K562 (cell line): ENCODE measurements at regions not wholly inside any gene's neighbourhood (a gene's known extent, or its start where the extent isn't known, plus 50 kb on each side); places are given as distances from the start of the nearest gene placed in this dataset.

Source experiments
- ATAC-seq: fragments of 200-7000 bp; cut with Tn5 transposase; 3 replicates; pipeline ENCODE4 v1.9.1; 2020; ENCODE audit warnings: moderate library complexity
- BruUV-seq: library from RNA; stranded (reverse); fragments of 400-500 nt; replicated peaks from 2 replicates; lab custom pipeline; 2021; lab: Mats Ljungman, UMichigan
- CTCF ChIA-PET: fragments of 300-600 bp; formaldehyde crosslinking; extraction: SDS; loops from one replicate; lab custom pipeline; 2021; ENCODE audit warnings: low intra/inter-chr PET ratio; lab: Yijun Ruan, JAX
- POLR2A ChIA-PET: fragments of 300-600, 350-650 bp; sonication (Branson Sonifier 250); formaldehyde crosslinking; extraction: SDS; loops from one replicate; lab custom pipeline; 2021; ENCODE audit warnings: antibody characterized with exemption, inconsistent platforms; lab: Yijun Ruan, JAX
- DNase-seq, 4 experiments: peaks; one replicate each; pipeline versions ENCODE4 v3.0.0 to v3.0.0-alpha.2; 2011 to 2018; ENCODE audit warnings: low spot score in 3 of 4, mixed read lengths in 3 of 4; ENCODE audit errors: extremely low read depth in 1 of 4
- FAIRE-seq: peaks from 2 replicates; lab custom pipeline; 2011; peaks lifted over from hg19 to GRCh38; lab: Jason Lieb, UNC
- H2AFZ ChIP-seq: 2 replicates; pipeline ENCODE4 v1.6.0; 2011; ENCODE audit warnings: low read depth, low read length, control low read depth, inconsistent platforms
- H3K27ac ChIP-seq: fragments of 200-600 bp; 3 replicates; pipeline ENCODE4 v1.8.0; 2011; ENCODE audit warnings: low read depth, mild to moderate bottlenecking, control low read depth, inconsistent platforms, low read length, moderate library complexity, mixed read lengths; ENCODE audit errors: extremely low read depth
- H3K27me3 ChIP-seq, 2 experiments: fragments of 300-600 bp in 1 of 2; 2 replicates in 1 of 2; 3 replicates in 1 of 2; pipeline versions ENCODE4 v1.6.0 to v1.8.0; 2011; ENCODE audit warnings: inconsistent platforms in 2 of 2, low read length in 2 of 2, mild to moderate bottlenecking in 1 of 2, mixed read lengths in 1 of 2, moderate library complexity in 1 of 2; ENCODE audit not compliant: control insufficient read depth in 2 of 2, insufficient read depth in 2 of 2
- H3K36me3 ChIP-seq: fragments of 300-600 bp; 3 replicates; pipeline ENCODE4 v1.8.0; 2011; ENCODE audit warnings: mild to moderate bottlenecking, low read length, inconsistent platforms; ENCODE audit not compliant: control insufficient read depth, insufficient read depth
- H3K4me1 ChIP-seq, 2 experiments: fragments of 200-600 bp in 1 of 2; replicated peaks in 1 of 2; 2 replicates in 1 of 2; 3 replicates in 1 of 2; pipeline versions ENCODE4 v1.5.1 to v1.8.0; 2011; ENCODE audit warnings: inconsistent platforms in 2 of 2, low read length in 2 of 2, mild to moderate bottlenecking in 1 of 2, mixed read lengths in 1 of 2, moderate library complexity in 1 of 2; ENCODE audit not compliant: control insufficient read depth in 2 of 2, insufficient read depth in 2 of 2
- H3K4me2 ChIP-seq: 2 replicates; pipeline ENCODE4 v1.6.1; 2011; ENCODE audit warnings: low read length, control low read depth, inconsistent platforms, mixed read lengths; ENCODE audit not compliant: insufficient read depth
- H3K4me3 ChIP-seq: fragments of 200-600 bp; sonication (generic), shearing (Covaris generic); 2 replicates; pipeline ENCODE4 v1.5.1; 2016; ENCODE audit warnings: control low read depth, inconsistent platforms
- H3K79me2 ChIP-seq: fragments of 200-600 bp; 3 replicates; pipeline ENCODE4 v1.8.0; 2011; ENCODE audit warnings: low read length, inconsistent platforms; ENCODE audit not compliant: control insufficient read depth, insufficient read depth
- H3K9ac ChIP-seq, 2 experiments: 2 replicates each; pipeline versions ENCODE4 v1.6.0 to v1.6.1; 2011; ENCODE audit warnings: low read depth in 2 of 2, low read length in 2 of 2, control low read depth in 1 of 2, inconsistent platforms in 1 of 2, mild to moderate bottlenecking in 1 of 2, mixed read lengths in 1 of 2; ENCODE audit not compliant: insufficient read depth in 1 of 2
- H3K9me1 ChIP-seq: one replicate; pipeline ENCODE4 v1.6.0; 2011; ENCODE audit warnings: inconsistent platforms, mild to moderate bottlenecking, low read length, moderate library complexity; ENCODE audit not compliant: control insufficient read depth, insufficient read depth
- H3K9me3 ChIP-seq: replicated peaks from 2 replicates; pipeline ENCODE4 v1.5.1; 2011; ENCODE audit warnings: low read depth, low read length, inconsistent platforms; ENCODE audit not compliant: control insufficient read depth, insufficient read depth
- H4K20me1 ChIP-seq: replicated peaks from 2 replicates; pipeline ENCODE4 v1.6.1; 2011; ENCODE audit warnings: low read length, inconsistent platforms, mixed read lengths; ENCODE audit not compliant: control insufficient read depth, insufficient read depth
- ELF2 ChIP-seq: fragments of 250-450 bp; sonication (Bioruptor Pico); IDR thresholded peaks from 2 replicates; pipeline ENCODE4 v1.5.0; 2021; ENCODE audit warnings: mild to moderate bottlenecking
- ESRRA ChIP-seq: fragments of 450-650 bp; IDR thresholded peaks from 2 replicates; pipeline ENCODE4 v1.6.1; 2014; ENCODE audit warnings: low read depth, mild to moderate bottlenecking, moderate library complexity, borderline replicate concordance
- FOXA1 ChIP-seq: fragments of 450-650 bp; IDR thresholded peaks from 2 replicates; pipeline ENCODE4 v1.6.1; 2016; ENCODE audit warnings: mild to moderate bottlenecking, borderline replicate concordance
- FOXA3 ChIP-seq, 2 experiments: fragments of 450-650 bp in 1 of 2; sonication (generic) in 1 of 2; formaldehyde crosslinking; IDR thresholded peaks in 1 of 2; conservative IDR thresholded peaks in 1 of 2; 2 replicates each; pipeline versions ENCODE4 v1.4.0 to v1.8.0; 2020 to 2022; ENCODE audit warnings: mild to moderate bottlenecking in 2 of 2, missing genetic modification reagents in 1 of 2
- GABPA ChIP-seq: fragments of 200-800 bp; sonication (Bioruptor generic); conservative IDR thresholded peaks from 2 replicates; pipeline ENCODE4 v1.6.1; 2016; ENCODE audit warnings: low read depth, missing genetic modification characterization, missing compliant biosample characterization
- GTF2E2 ChIP-seq: fragments of 200-800 bp; sonication (Bioruptor generic); IDR thresholded peaks from 2 replicates; pipeline ENCODE4 v1.6.1; 2016; ENCODE audit warnings: missing genetic modification characterization, missing compliant biosample characterization
- HEY1 ChIP-seq: fragments of 250-450 bp; sonication (Bioruptor Pico); IDR thresholded peaks from 2 replicates; pipeline ENCODE4 v1.5.0; 2020; ENCODE audit warnings: mild to moderate bottlenecking, moderate library complexity, borderline replicate concordance
- HIVEP1 ChIP-seq: fragments of 250-450 bp; sonication (Bioruptor Pico); IDR thresholded peaks from 2 replicates; pipeline ENCODE4 v1.4.0; 2020; ENCODE audit warnings: mild to moderate bottlenecking
- ILF3 ChIP-seq: fragments of 450-650 bp; IDR thresholded peaks from 2 replicates; pipeline ENCODE4 v1.6.1; 2018; ENCODE audit warnings: antibody characterized with exemption, mild to moderate bottlenecking, moderate library complexity, borderline replicate concordance
- MYBL2 ChIP-seq, 2 experiments: fragments of 450-650 bp in 1 of 2; sonication (generic) in 1 of 2; formaldehyde crosslinking in 1 of 2; IDR thresholded peaks; 2 replicates each; pipeline versions ENCODE4 v1.6.1 to v1.8.1; 2017 to 2022; ENCODE audit warnings: borderline replicate concordance in 1 of 2, inconsistent platforms in 1 of 2, low read depth in 1 of 2, mild to moderate bottlenecking in 1 of 2, missing genetic modification reagents in 1 of 2, moderate library complexity in 1 of 2
- POLR2AphosphoS2 ChIP-seq: IDR thresholded peaks from 2 replicates; pipeline ENCODE4 v1.6.1; 2012; ENCODE audit warnings: low read length, improper control_type of control experiment
- POLR2AphosphoS5 ChIP-seq: IDR thresholded peaks from 2 replicates; pipeline ENCODE4 v1.6.1; 2011; ENCODE audit warnings: mild to moderate bottlenecking, low read depth, low read length, moderate library complexity; ENCODE audit not compliant: control insufficient read depth, insufficient read depth
- PTBP1 ChIP-seq: fragments of 200-400 bp; formaldehyde crosslinking; IDR thresholded peaks from 2 replicates; pipeline ENCODE4 v1.6.1; 2017; ENCODE audit warnings: low read depth, low read length
- RAD51 ChIP-seq: fragments of 450-650 bp; IDR thresholded peaks from 2 replicates; pipeline ENCODE4 v1.7.1; 2016; ENCODE audit warnings: low read depth, mild to moderate bottlenecking, borderline replicate concordance
- SLC30A9 ChIP-seq: fragments of 250-450 bp; sonication (Bioruptor Pico); IDR thresholded peaks from 2 replicates; pipeline ENCODE4 v1.8.0; 2022; ENCODE audit warnings: mild to moderate bottlenecking, moderate library complexity
- SMAD2 ChIP-seq: fragments of 150-350 bp; IDR thresholded peaks from 2 replicates; pipeline ENCODE4 v1.6.1; 2014; ENCODE audit warnings: low read depth, mild to moderate bottlenecking, low read length
- SRF ChIP-seq, 2 experiments: fragments of 250-450, 450-650 bp in 1 of 2; sonication (Bioruptor Pico) in 1 of 2; sonication (generic) in 1 of 2; formaldehyde crosslinking; IDR thresholded peaks; 2 replicates each; pipeline versions ENCODE4 v1.5.0 to v1.5.1; 2020 to 2022; ENCODE audit warnings: mild to moderate bottlenecking in 1 of 2, missing genetic modification reagents in 1 of 2
- TRIM28 ChIP-seq: fragments of 450-650 bp; IDR thresholded peaks from 2 replicates; pipeline ENCODE4 v1.6.1; 2017
- ZBTB8A ChIP-seq: fragments of 450-650 bp; IDR thresholded peaks from 2 replicates; pipeline ENCODE4 v1.6.1; 2018; ENCODE audit warnings: mild to moderate bottlenecking, moderate library complexity; ENCODE audit not compliant: partially characterized antibody
- ZNF134 ChIP-seq: fragments of 250-450 bp; sonication (Bioruptor Pico); conservative IDR thresholded peaks from 2 replicates; pipeline ENCODE4 v1.4.0; 2020
- ZNF140 ChIP-seq: fragments of 250-450 bp; sonication (Bioruptor Pico); IDR thresholded peaks from 2 replicates; pipeline ENCODE4 v1.8.0; 2021; ENCODE audit warnings: moderate library complexity, mild to moderate bottlenecking, inconsistent platforms
- ZNF780A ChIP-seq: fragments of 250-450 bp; sonication (Bioruptor Pico); IDR thresholded peaks from 2 replicates; pipeline ENCODE4 v1.5.0; 2021; ENCODE audit warnings: mild to moderate bottlenecking
- WGBS: fragments of 100-300 bp; shearing (Covaris generic); methylation state at CpG from one replicate; pipeline ENCODE4 v1.1.6; 2016; ENCODE audit warnings: low coverage, mixed read lengths; ENCODE audit not compliant: insufficient coverage; ENCODE audit errors: missing lambda C conversion rate; 5-methylcytosine and 5-hydroxymethylcytosine counted together
- in situ Hi-C: fragments of 300-500 bp; cut with MboI; formaldehyde crosslinking; loops from 4 replicates; pipeline ENCODE4 v1.15.0; 2018; ENCODE audit warnings: inconsistent platforms, mixed read lengths
- intact Hi-C: fragments of 100-400 bp; cut with micrococcal nuclease; formaldehyde crosslinking; loops from 2 replicates; pipeline ENCODE4 v1.14.2; 2022
- TF ChIP-seq, protein P1 (sequence below): sonication (generic); formaldehyde crosslinking; IDR thresholded peaks from 2 replicates; pipeline ENCODE4 v1.8.0; 2022; ENCODE audit warnings: mild to moderate bottlenecking, low read depth, missing genetic modification reagents

DNA sequence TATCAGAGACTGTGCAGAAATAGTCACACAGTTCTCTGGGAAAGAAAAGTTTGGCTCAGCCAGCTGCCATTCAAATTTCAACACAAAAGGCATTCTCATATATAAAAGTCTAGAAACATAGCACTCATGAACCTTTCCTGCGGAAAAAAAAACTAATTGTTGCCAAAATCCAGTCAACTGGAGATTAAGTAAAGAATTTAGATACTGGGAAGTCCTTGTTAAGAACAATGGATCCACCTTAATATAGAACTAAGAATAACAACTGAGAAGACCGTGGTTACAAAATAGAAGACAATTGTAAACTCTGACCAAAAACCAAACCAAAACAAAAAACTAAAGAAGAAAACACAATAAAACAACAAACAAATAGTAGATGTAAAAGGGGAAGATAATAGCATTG lies 238.8 kb upstream of the PCSK5 start:
- H3K79me2 ChIP-seq = no peaks in the 10 kb centered on the region
- FAIRE-seq = no peak
- in situ Hi-C loops = no loop called here

DNA sequence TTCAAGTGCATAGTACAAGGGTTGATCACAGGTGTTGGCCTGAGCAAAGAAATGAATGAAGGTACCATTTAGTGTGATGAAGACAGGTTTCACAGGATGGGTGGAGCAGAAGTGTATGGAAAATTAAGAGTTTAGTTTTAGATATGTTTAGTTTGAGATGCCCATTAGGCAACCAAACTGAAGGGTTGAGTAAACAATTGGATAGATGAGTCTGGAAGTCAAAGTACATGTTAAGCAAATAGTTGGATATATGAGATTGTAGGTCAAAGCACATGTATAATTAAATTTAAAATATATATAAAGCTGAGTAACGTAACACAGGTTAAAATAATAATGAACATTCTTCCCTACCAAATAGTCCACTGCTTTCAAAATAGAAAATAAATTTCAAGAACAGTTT lies 237.1 kb upstream of the PCSK5 start:
- Histone ChIP-seq H3K9ac (no peak overlapping the region), H3K4me1 (no peaks in the 10 kb centered on the region), H3K79me2 (no peaks in the 10 kb centered on the region), H3K9me1 (no peaks in the 10 kb centered on the region), H3K4me3 (no peak overlapping the region), H4K20me1 (no peaks in the 10 kb centered on the region), H3K36me3 (no peaks in the 10 kb centered on the region), H3K27ac (no peak overlapping the region), H3K9me3 (no peaks in the 10 kb centered on the region), H3K4me2 (no peak overlapping the region), H3K27me3 (no peaks in the 10 kb centered on the region), H2AFZ (no peak overlapping the region)
- no TSS peak for BruUV-seq
- WGBS = 0% methylated on average over 1 of the region's 1 CpG
- FAIRE-seq = no peak
- ChIA-PET POLR2A (no interaction called here), CTCF (no interaction called here)
- ATAC-seq = no peak
- in situ Hi-C loops = no loop called here
- intact Hi-C loops = no loop called here
- no peak for DNase-seq
- TF ChIP-seq ZNF780A (CRISPR knock-in tag) (no peak), POLR2AphosphoS5 (no peak), FOXA1 (no peak), HIVEP1 (CRISPR knock-in tag) (no peak), HEY1 (CRISPR knock-in tag) (no peak), SRF (CRISPR knock-in tag; IDR thresholded peaks at IDR 0.05) (no peak), ESRRA (no peak), MYBL2 (IDR thresholded peaks at IDR 0.05; ENCODE audit: low read depth) (no peak), MYBL2 (CRISPR knock-in tag; IDR thresholded peaks at IDR 0.05; ENCODE audit: borderline replicate concordance) (no peak), SMAD2 (no peak), ZNF140 (CRISPR knock-in tag) (no peak), RAD51 (no peak), SLC30A9 (no peak)

More for the DNA sequence above, 238.8 kb upstream of the PCSK5 start:
- Histone ChIP-seq H3K4me1 (no peaks in the 10 kb centered on the region), H4K20me1 (no peaks in the 10 kb centered on the region)
- CTCF ChIA-PET = no interaction called here
- TF ChIP-seq POLR2AphosphoS2 = no peak
- no peak for TF ChIP-seq GABPA (tag)
- no peak for TF ChIP-seq ELF2
- no peak for TF ChIP-seq ZNF134 (CRISPR knock-in tag)
- no peak for TF ChIP-seq FOXA3 (CRISPR knock-in tag; conservative IDR thresholded peaks at IDR 0.05 in 1 of 2, IDR thresholded peaks at IDR 0.05 in 1 of 2)
- TF ChIP-seq ZBTB8A = no peak
- no peak for TF ChIP-seq ILF3
- no peak for TF ChIP-seq TRIM28
- no peak for TF ChIP-seq GTF2E2 (tag)
- TF ChIP-seq MYBL2 (IDR thresholded peaks at IDR 0.05; ENCODE audit: low read depth) = no peak
- TF ChIP-seq MYBL2 (CRISPR knock-in tag; IDR thresholded peaks at IDR 0.05; ENCODE audit: borderline replicate concordance) = no peak
- TF ChIP-seq PTBP1 = no peak
- TF ChIP-seq, protein P1, sequence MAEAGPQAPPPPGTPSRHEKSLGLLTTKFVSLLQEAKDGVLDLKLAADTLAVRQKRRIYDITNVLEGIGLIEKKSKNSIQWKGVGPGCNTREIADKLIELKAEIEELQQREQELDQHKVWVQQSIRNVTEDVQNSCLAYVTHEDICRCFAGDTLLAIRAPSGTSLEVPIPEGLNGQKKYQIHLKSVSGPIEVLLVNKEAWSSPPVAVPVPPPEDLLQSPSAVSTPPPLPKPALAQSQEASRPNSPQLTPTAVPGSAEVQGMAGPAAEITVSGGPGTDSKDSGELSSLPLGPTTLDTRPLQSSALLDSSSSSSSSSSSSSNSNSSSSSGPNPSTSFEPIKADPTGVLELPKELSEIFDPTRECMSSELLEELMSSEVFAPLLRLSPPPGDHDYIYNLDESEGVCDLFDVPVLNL (CRISPR knock-in tag) = no peak
- TF ChIP-seq, all 486 proteins: peak for 0
- Histone ChIP-seq H2AFZ (no peak overlapping the region), H3K27ac (no peak overlapping the region), H3K36me3 (no peaks in the 10 kb centered on the region), H3K9me3 (no peaks in the 10 kb centered on the region), H3K9me1 (no peaks in the 10 kb centered on the region), H3K4me3 (no peak overlapping the region), H3K9ac (no peak overlapping the region), H3K4me2 (no peak overlapping the region), H3K27me3 (no peaks in the 10 kb centered on the region)
- WGBS = 13% methylated on average over 2 of the region's 2 CpGs
- no TSS peak for BruUV-seq
- intact Hi-C loops = no loop called here
- POLR2A ChIA-PET = no interaction called here
- ATAC-seq (no peak), DNase-seq (no peak)
